Smooth muscle cell (in vitro differentiated cells): ENCODE measurements at regions not wholly inside any gene's neighbourhood (a gene's known extent, or its start where the extent isn't known, plus 50 kb on each side); places are given as distances from the start of the nearest gene placed in this dataset.

Source experiments
- DNase-seq: peaks from one replicate; lab custom pipeline; 2025; ENCODE audit not compliant: unreplicated experiment; lab: John Stamatoyannopoulos, UW
- H2AFZ ChIP-seq: fragments of 200-600 bp; sonication (generic); 2 replicates; pipeline ENCODE4 v1.6.0; 2016; ENCODE audit warnings: antibody characterized with exemption, low read depth, mild to moderate bottlenecking
- H3F3A ChIP-seq: fragments of 200-600 bp; sonication (generic); 2 replicates; pipeline ENCODE4 v1.6.0; 2017; ENCODE audit warnings: antibody characterized with exemption, low read depth
- H3K27ac ChIP-seq: fragments of 200-600 bp; sonication (generic); 2 replicates; pipeline ENCODE4 v1.5.1; 2016; ENCODE audit warnings: low read depth, mild to moderate bottlenecking
- H3K27me3 ChIP-seq: fragments of 200-600 bp; sonication (generic); 2 replicates; pipeline ENCODE4 v1.6.1; 2016; ENCODE audit warnings: low read depth, mild to moderate bottlenecking
- H3K36me3 ChIP-seq: fragments of 200-600 bp; sonication (generic); 2 replicates; pipeline ENCODE4 v1.5.1; 2016; ENCODE audit warnings: low read depth
- H3K4me1 ChIP-seq: fragments of 200-600 bp; sonication (generic); 2 replicates; pipeline ENCODE4 v1.5.1; 2016; ENCODE audit warnings: low read depth
- H3K4me2 ChIP-seq: fragments of 200-600 bp; sonication (generic); 2 replicates; pipeline ENCODE4 v1.6.0; 2016; ENCODE audit warnings: mild to moderate bottlenecking
- H3K4me3 ChIP-seq: fragments of 200-600 bp; sonication (generic); 2 replicates; pipeline ENCODE4 v1.5.1; 2016; ENCODE audit warnings: mild to moderate bottlenecking
- H3K79me2 ChIP-seq: fragments of 200-600 bp; sonication (generic); 2 replicates; pipeline ENCODE4 v1.6.0; 2016; ENCODE audit warnings: low read depth, mild to moderate bottlenecking
- H3K9ac ChIP-seq: fragments of 200-600 bp; sonication (generic); 2 replicates; pipeline ENCODE4 v1.6.0; 2016; ENCODE audit warnings: low read depth
- H3K9me3 ChIP-seq: fragments of 200-600 bp; sonication (generic); replicated peaks from 2 replicates; pipeline ENCODE4 v1.5.1; 2016; ENCODE audit warnings: low read depth
- H4K20me1 ChIP-seq: fragments of 200-600 bp; sonication (generic); 2 replicates; pipeline ENCODE4 v1.6.0; 2016; ENCODE audit warnings: low read depth
- WGBS: methylation state at CpG from one replicate; pipeline ENCODE4 v1.1.7; 2016; ENCODE audit warnings: low lambda C conversion rate; 5-methylcytosine and 5-hydroxymethylcytosine counted together
- TF ChIP-seq, protein P1 (sequence below): fragments of 200-600 bp; sonication (generic); IDR thresholded peaks from 2 replicates; pipeline ENCODE4 v1.5.1; 2017; ENCODE audit warnings: borderline replicate concordance, mild to moderate bottlenecking, antibody characterized with exemption; ENCODE audit not compliant: insufficient read depth, poor library complexity, severe bottlenecking

DNA sequence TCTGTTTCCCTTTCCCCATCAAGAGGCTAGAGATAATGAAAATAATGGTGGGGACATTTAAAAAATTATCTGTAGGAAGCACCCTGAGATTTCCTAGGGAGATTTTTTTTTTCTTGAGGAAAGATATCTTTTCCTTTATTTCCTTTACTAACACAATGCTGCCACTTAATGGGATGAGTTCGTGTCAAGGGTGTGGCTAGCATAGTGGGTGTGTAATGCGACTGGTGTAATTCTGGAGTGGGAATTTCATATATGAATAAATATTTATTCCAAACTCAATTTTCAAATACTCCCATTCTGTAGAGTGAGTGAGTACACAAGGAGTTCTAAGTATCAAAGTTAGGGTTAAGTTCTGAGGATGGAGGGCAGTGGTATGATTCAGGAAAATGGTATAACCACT is 66.1 kb upstream of the GALNT15 start:
- Histone ChIP-seq H3K4me1 (no peaks in the 10 kb centered on the region), H3K9me3 (no peaks in the 10 kb centered on the region), H3K27me3 (no peaks in the 10 kb centered on the region), H4K20me1 (no peaks in the 10 kb centered on the region), H3K4me3 (no peak overlapping the region), H3F3A (no peaks in the 10 kb centered on the region), H2AFZ (no peak overlapping the region), H3K9ac (no peak overlapping the region), H3K36me3 (no peaks in the 10 kb centered on the region), H3K4me2 (no peak overlapping the region), H3K79me2 (no peaks in the 10 kb centered on the region), H3K27ac (no peak overlapping the region)
- TF ChIP-seq, protein P1, sequence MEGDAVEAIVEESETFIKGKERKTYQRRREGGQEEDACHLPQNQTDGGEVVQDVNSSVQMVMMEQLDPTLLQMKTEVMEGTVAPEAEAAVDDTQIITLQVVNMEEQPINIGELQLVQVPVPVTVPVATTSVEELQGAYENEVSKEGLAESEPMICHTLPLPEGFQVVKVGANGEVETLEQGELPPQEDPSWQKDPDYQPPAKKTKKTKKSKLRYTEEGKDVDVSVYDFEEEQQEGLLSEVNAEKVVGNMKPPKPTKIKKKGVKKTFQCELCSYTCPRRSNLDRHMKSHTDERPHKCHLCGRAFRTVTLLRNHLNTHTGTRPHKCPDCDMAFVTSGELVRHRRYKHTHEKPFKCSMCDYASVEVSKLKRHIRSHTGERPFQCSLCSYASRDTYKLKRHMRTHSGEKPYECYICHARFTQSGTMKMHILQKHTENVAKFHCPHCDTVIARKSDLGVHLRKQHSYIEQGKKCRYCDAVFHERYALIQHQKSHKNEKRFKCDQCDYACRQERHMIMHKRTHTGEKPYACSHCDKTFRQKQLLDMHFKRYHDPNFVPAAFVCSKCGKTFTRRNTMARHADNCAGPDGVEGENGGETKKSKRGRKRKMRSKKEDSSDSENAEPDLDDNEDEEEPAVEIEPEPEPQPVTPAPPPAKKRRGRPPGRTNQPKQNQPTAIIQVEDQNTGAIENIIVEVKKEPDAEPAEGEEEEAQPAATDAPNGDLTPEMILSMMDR: no peak
- no peak for DNase-seq
- 93% methylated on average over 2 of the region's 2 CpGs for WGBS

DNA sequence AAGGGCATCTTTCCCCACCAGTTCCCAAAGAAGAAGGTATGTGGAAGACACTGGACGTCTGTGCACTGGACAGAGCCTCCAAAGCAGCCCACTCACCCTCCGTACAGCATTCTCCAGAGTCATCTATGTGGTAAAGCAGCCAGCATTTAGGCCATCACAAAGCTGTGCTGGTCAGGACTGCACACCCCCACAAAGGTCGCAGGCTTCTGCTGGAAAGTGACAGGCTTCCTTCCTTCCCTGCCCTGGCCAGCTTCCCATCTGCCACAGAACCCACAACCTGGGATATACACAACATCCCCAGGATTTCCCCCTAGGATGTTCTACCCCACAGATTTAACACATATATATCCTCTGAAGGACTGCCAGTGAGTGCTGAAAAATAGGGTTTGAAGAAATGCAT is 64.6 kb upstream of the GALNT15 start:
- H3K9me3 ChIP-seq: no peaks in the 10 kb centered on the region
- no peak for DNase-seq
- no peaks in the 10 kb centered on the region for H3K27me3 ChIP-seq
- no peak overlapping the region for H3K27ac ChIP-seq
- no peaks in the 10 kb centered on the region for H3K4me1 ChIP-seq
- H3K36me3 ChIP-seq: no peaks in the 10 kb centered on the region
- H3K9ac ChIP-seq: no peak overlapping the region
- no peaks in the 10 kb centered on the region for H4K20me1 ChIP-seq
- no peak overlapping the region for H3K4me2 ChIP-seq
- no peaks in the 10 kb centered on the region for H3K79me2 ChIP-seq
- no peaks in the 10 kb centered on the region for H3F3A ChIP-seq
- H2AFZ ChIP-seq: no peak overlapping the region
- TF ChIP-seq, protein P1: no peak
- no peak overlapping the region for H3K4me3 ChIP-seq
- 81% methylated on average over 3 of the region's 3 CpGs for WGBS

DNA sequence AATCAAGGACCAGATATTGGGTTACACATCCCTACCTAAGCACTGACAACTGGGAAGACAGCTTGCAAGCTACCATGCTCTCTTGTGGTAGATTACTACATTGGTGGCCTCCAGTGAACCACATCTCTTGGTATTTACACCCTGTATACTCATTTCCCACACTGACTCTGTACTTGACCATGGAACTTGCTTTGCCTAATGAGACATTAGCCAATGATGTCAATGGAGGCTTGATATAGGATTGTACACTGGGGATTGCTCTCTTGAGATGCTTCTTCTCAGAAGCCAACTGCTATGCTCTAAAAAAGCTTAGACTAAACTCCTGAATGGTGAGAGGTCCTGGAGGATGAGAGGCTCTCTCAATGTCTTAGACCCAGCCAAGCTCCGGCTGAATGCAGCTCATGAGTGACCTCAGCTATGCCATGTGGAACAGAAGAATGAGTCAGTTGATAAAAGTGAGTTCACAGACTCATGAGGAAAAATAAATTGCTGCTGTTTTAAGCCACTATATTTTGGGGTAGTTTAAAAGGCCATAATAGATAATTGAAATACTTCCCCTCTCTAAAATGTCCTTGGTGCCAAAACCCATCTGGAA is 61.5 kb upstream of the GALNT15 start:
- H2AFZ ChIP-seq: no peak overlapping the region
- TF ChIP-seq, protein P1: no peak
- DNase-seq: no peak
- H3K9ac ChIP-seq: no peak overlapping the region
- H3K36me3 ChIP-seq: no peaks in the 10 kb centered on the region
- H3K4me2 ChIP-seq: no peak overlapping the region
- no peaks in the 10 kb centered on the region for H4K20me1 ChIP-seq
- no peaks in the 10 kb centered on the region for H3K9me3 ChIP-seq
- H3K4me1 ChIP-seq: no peaks in the 10 kb centered on the region
- H3K27ac ChIP-seq: no peak overlapping the region
- no peaks in the 10 kb centered on the region for H3K27me3 ChIP-seq
- WGBS: 65% methylated on average over 1 of the region's 1 CpG
- H3F3A ChIP-seq: no peaks in the 10 kb centered on the region
- H3K79me2 ChIP-seq: no peaks in the 10 kb centered on the region
- no peak overlapping the region for H3K4me3 ChIP-seq

DNA sequence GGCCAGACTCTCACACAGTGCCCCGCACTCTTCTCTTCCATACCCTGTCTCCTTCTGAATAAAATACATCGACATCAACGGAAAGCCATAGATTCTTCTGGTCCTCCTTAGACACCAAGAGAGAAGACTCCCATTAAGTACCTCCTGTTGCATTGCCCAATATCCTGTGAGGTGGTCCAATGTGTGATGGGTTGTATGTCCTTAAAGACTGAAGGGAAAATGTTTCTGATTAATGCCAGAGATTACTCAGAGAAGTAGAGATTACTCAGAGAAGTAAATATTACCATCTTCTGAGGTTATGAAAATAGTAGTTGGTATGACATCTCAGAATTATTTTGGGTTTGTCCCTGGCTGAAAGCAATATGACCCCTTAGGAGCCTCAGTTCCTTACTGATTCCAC is 60.8 kb upstream of the GALNT15 start:
- Histone ChIP-seq H3K4me2 (no peak overlapping the region), H3K36me3 (no peaks in the 10 kb centered on the region), H3K79me2 (no peaks in the 10 kb centered on the region), H3K27me3 (no peaks in the 10 kb centered on the region), H2AFZ (no peak overlapping the region), H4K20me1 (no peaks in the 10 kb centered on the region), H3K27ac (no peak overlapping the region), H3F3A (no peaks in the 10 kb centered on the region), H3K9me3 (no peaks in the 10 kb centered on the region), H3K4me1 (no peaks in the 10 kb centered on the region), H3K4me3 (no peak overlapping the region), H3K9ac (no peak overlapping the region)
- 89% methylated on average over 3 of the region's 3 CpGs for WGBS
- DNase-seq: no peak
- TF ChIP-seq, protein P1: no peak
